Activated CD4-positive, alpha-beta memory T cell treated with anti-CD3 and anti-CD28 coated beads for 36 hours (primary cell): ENCODE measurements at regions not wholly inside any gene's neighbourhood (a gene's known extent, or its start where the extent isn't known, plus 50 kb on each side); places are given as distances from the start of the nearest gene placed in this dataset.
"Not testable (repeated sequence)": the region's sequence is repeated elsewhere in the genome, so short reads cannot be mapped to it uniquely, and the experiment has no call there.

ENCODE experiments used
- CTCF ChIA-PET: fragments of 350-600 bp; sonication (Branson Sonifier 250); formaldehyde crosslinking; loops from one replicate; lab custom pipeline; 2021; ENCODE audit warnings: antibody characterized with exemption, inconsistent platforms; lab: Charles Lee
- POLR2A ChIA-PET: fragments of 350-600 bp; sonication (Branson Sonifier 250); formaldehyde crosslinking; loops from one replicate; lab custom pipeline; 2021; ENCODE audit warnings: antibody characterized with exemption; lab: Charles Lee
- DNase-seq: peaks from one replicate; pipeline ENCODE4 v3.0.0-alpha.2; 2020
- H3K27ac Mint-ChIP-seq: one replicate; pipeline ENCODE4 v1.8.0; 2021; ENCODE audit warnings: mixed read lengths
- H3K27me3 Mint-ChIP-seq: one replicate; pipeline ENCODE4 v1.8.0; 2021; ENCODE audit warnings: mixed read lengths
- H3K36me3 Mint-ChIP-seq: one replicate; pipeline ENCODE4 v1.8.0; 2021; ENCODE audit warnings: mixed read lengths
- H3K4me1 Mint-ChIP-seq: one replicate; pipeline ENCODE4 v1.8.0; 2021; ENCODE audit warnings: low read depth, mixed read lengths
- H3K4me3 Mint-ChIP-seq: one replicate; pipeline ENCODE4 v1.8.0; 2021; ENCODE audit warnings: mild to moderate bottlenecking, mixed read lengths
- H3K9me3 Mint-ChIP-seq: one replicate; pipeline ENCODE4 v1.8.0; 2021; ENCODE audit warnings: mixed read lengths
- intact Hi-C: fragments of 100-400 bp; cut with micrococcal nuclease; formaldehyde crosslinking; loops from one replicate; pipeline ENCODE4 v1.15.1; 2023

GRCh38 chr6:78251931-78252330 lies 599.1 kb downstream of the MEI4 start:
- CTCF ChIA-PET = no interaction called here

GRCh38 chr6:78253618-78254017 lies 600.8 kb downstream of the MEI4 start:
- Mint-ChIP-seq H3K4me3 (no peak overlapping the region), H3K4me1 (no peaks in the 10 kb centered on the region), H3K27me3 (no peaks in the 10 kb centered on the region), H3K27ac (no peak overlapping the region), H3K36me3 (no peaks in the 10 kb centered on the region), H3K9me3 (peaks cover 4% of the 10 kb centered on the region)
- intact Hi-C loops = no loop called here
- POLR2A ChIA-PET = no interaction called here
- CTCF ChIA-PET = interaction anchor here (0.6 kb wide), 1 partner anchor 57 kb away, joined by 3 read pairs; no protein-coding TSS in a partner anchor
- DNase-seq = no peak

More at GRCh38 chr6:78251931-78252330, 599.1 kb downstream of the MEI4 start:
- H3K36me3 Mint-ChIP-seq = no peaks in the 10 kb centered on the region
- no peaks in the 10 kb centered on the region for H3K27me3 Mint-ChIP-seq
- H3K27ac Mint-ChIP-seq = no peak overlapping the region
- no peaks in the 10 kb centered on the region for H3K4me1 Mint-ChIP-seq
- H3K4me3 Mint-ChIP-seq = no peak overlapping the region
- DNase-seq = no peak
- intact Hi-C loops = no loop called here
- POLR2A ChIA-PET = no interaction called here
- H3K9me3 Mint-ChIP-seq = peaks cover 4% of the 10 kb centered on the region

GRCh38 chr6:78259935-78260334 lies 607.1 kb downstream of the MEI4 start:
- intact Hi-C loops = no loop called here
- no peaks in the 10 kb centered on the region for H3K27me3 Mint-ChIP-seq
- H3K4me1 Mint-ChIP-seq = no peaks in the 10 kb centered on the region
- H3K36me3 Mint-ChIP-seq = no peaks in the 10 kb centered on the region
- POLR2A ChIA-PET = no interaction called here
- CTCF ChIA-PET = no interaction called here
- no peaks in the 10 kb centered on the region for H3K9me3 Mint-ChIP-seq
- no peak for DNase-seq
- no peak overlapping the region for H3K27ac Mint-ChIP-seq
- H3K4me3 Mint-ChIP-seq = no peak overlapping the region

- H3K27me3 Mint-ChIP-seq, H3K4me1 Mint-ChIP-seq, intact Hi-C loops, H3K36me3 Mint-ChIP-seq, H3K9me3 Mint-ChIP-seq, DNase-seq, POLR2A ChIA-PET, H3K27ac Mint-ChIP-seq, H3K4me3 Mint-ChIP-seq, CTCF ChIA-PET: not testable (repeated sequence)
Measured at GRCh38 chr6:78260427-78260826, 606.9 kb upstream of the IRAK1BP1 start.

- H3K9me3 Mint-ChIP-seq = no peaks in the 10 kb centered on the region
- H3K4me1 Mint-ChIP-seq = no peaks in the 10 kb centered on the region
- no peak for DNase-seq
- intact Hi-C loops = no loop called here
- no peak overlapping the region for H3K4me3 Mint-ChIP-seq
- H3K27me3 Mint-ChIP-seq = no peaks in the 10 kb centered on the region
- ChIA-PET POLR2A (interaction anchor here (0.6 kb wide), 1 partner anchor 232 kb away, joined by 4 read pairs; no protein-coding TSS in a partner anchor), CTCF (no interaction called here)
- H3K27ac Mint-ChIP-seq = no peak overlapping the region
- no peaks in the 10 kb centered on the region for H3K36me3 Mint-ChIP-seq
Measured at GRCh38 chr6:78268591-78269452, 598.5 kb upstream of the IRAK1BP1 start.

GRCh38 chr6:78300885-78301284 lies 566.5 kb upstream of the IRAK1BP1 start:
- DNase-seq = no peak
- intact Hi-C loops = no loop called here
- no peaks in the 10 kb centered on the region for H3K9me3 Mint-ChIP-seq

GRCh38 chr6:78302411-78302810 lies 564.9 kb upstream of the IRAK1BP1 start:
- Mint-ChIP-seq H3K4me1 (no peaks in the 10 kb centered on the region), H3K27ac (no peak overlapping the region), H3K36me3 (no peaks in the 10 kb centered on the region), H3K4me3 (no peak overlapping the region), H3K27me3 (no peaks in the 10 kb centered on the region), H3K9me3 (no peaks in the 10 kb centered on the region)
- no peak for DNase-seq
- intact Hi-C loops = no loop called here
- POLR2A ChIA-PET = no interaction called here
- CTCF ChIA-PET = no interaction called here

More at GRCh38 chr6:78300885-78301284, 566.5 kb upstream of the IRAK1BP1 start:
- POLR2A ChIA-PET = no interaction called here
- Mint-ChIP-seq H3K4me1 (no peaks in the 10 kb centered on the region), H3K27me3 (no peaks in the 10 kb centered on the region), H3K27ac (no peak overlapping the region), H3K4me3 (no peak overlapping the region), H3K36me3 (no peaks in the 10 kb centered on the region)
- CTCF ChIA-PET = no interaction called here

GRCh38 chr6:78308025-78308424 lies 559.3 kb upstream of the IRAK1BP1 start:
- Mint-ChIP-seq H3K27me3 (no peaks in the 10 kb centered on the region), H3K36me3 (no peaks in the 10 kb centered on the region), H3K9me3 (no peaks in the 10 kb centered on the region), H3K27ac (no peak overlapping the region), H3K4me1 (no peaks in the 10 kb centered on the region), H3K4me3 (no peak overlapping the region)
- DNase-seq = no peak
- POLR2A ChIA-PET = no interaction called here
- CTCF ChIA-PET = no interaction called here
- intact Hi-C loops = no loop called here

GRCh38 chr6:78322068-78322845 lies 545.1 kb upstream of the IRAK1BP1 start:
- POLR2A ChIA-PET = no interaction called here
- no peaks in the 10 kb centered on the region for H3K36me3 Mint-ChIP-seq

GRCh38 chr6:78324213-78324612 lies 543.1 kb upstream of the IRAK1BP1 start:
- DNase-seq = no peak
- intact Hi-C loops = no loop called here
- Mint-ChIP-seq H3K4me3 (no peak overlapping the region), H3K27ac (no peak overlapping the region), H3K4me1 (no peaks in the 10 kb centered on the region), H3K36me3 (no peaks in the 10 kb centered on the region), H3K9me3 (no peaks in the 10 kb centered on the region), H3K27me3 (no peaks in the 10 kb centered on the region)
- ChIA-PET CTCF (no interaction called here), POLR2A (no interaction called here)

More at GRCh38 chr6:78322068-78322845, 545.1 kb upstream of the IRAK1BP1 start:
- DNase-seq = no peak
- Mint-ChIP-seq H3K4me1 (no peaks in the 10 kb centered on the region), H3K9me3 (no peaks in the 10 kb centered on the region), H3K4me3 (no peak overlapping the region), H3K27ac (no peak overlapping the region), H3K27me3 (no peaks in the 10 kb centered on the region)
- CTCF ChIA-PET = no interaction called here
- intact Hi-C loops = no loop called here

- peaks cover 2% of the 10 kb centered on the region for H3K9me3 Mint-ChIP-seq
- POLR2A ChIA-PET = no interaction called here
- H3K27ac Mint-ChIP-seq = no peak overlapping the region
- intact Hi-C loops = no loop called here
- CTCF ChIA-PET = no interaction called here
- H3K4me3 Mint-ChIP-seq = no peak overlapping the region
- DNase-seq = no peak
- H3K27me3 Mint-ChIP-seq = no peaks in the 10 kb centered on the region
- H3K4me1 Mint-ChIP-seq = no peaks in the 10 kb centered on the region
- H3K36me3 Mint-ChIP-seq = no peaks in the 10 kb centered on the region
Measured at GRCh38 chr6:78340755-78341154, 526.6 kb upstream of the IRAK1BP1 start.

- H3K27ac Mint-ChIP-seq = no peak overlapping the region
- intact Hi-C loops = no loop called here
- no peaks in the 10 kb centered on the region for H3K27me3 Mint-ChIP-seq
- H3K9me3 Mint-ChIP-seq = peaks cover 2% of the 10 kb centered on the region
- POLR2A ChIA-PET = no interaction called here
- H3K4me1 Mint-ChIP-seq = no peaks in the 10 kb centered on the region
- H3K4me3 Mint-ChIP-seq = no peak overlapping the region
- CTCF ChIA-PET = no interaction called here
- no peaks in the 10 kb centered on the region for H3K36me3 Mint-ChIP-seq
- DNase-seq = no peak
Measured at GRCh38 chr6:78345882-78346281, 521.5 kb upstream of the IRAK1BP1 start.
